Activated CD4-positive, alpha-beta T cell treated with anti-CD3 and anti-CD28 coated beads, Interleukin-2, amount 50 U/mL, for 48 hours (primary cell): ENCODE measurements at regions not wholly inside any gene's neighbourhood (a gene's known extent, or its start where the extent isn't known, plus 50 kb on each side); places are given as distances from the start of the nearest gene placed in this dataset.
"Not testable (repeated sequence)": the region's sequence is repeated elsewhere in the genome, so short reads cannot be mapped to it uniquely, and the experiment has no call there.

Experiments used
- DNase-seq, 2 experiments: peaks; one replicate each; pipeline ENCODE4 v3.0.0-alpha.2; 2020

DNA sequence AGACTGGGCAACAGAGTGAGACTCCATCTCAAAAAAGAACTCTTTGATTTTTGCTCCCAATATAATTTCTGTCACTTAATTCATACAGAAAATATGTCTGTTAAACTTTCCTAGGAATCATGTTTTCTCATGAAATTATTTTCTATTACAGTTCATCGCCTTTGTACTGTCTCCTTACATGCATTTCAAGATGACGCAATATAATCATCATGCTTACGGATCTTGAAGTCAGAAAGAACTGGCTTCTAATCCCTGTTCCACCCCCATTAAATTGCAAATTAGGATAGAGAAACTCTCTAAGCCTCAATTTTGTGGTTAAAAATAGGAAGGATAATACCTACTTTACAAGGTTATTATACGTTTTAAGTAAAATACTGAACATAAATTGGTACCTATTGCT lies 467.6 kb upstream of the SMIM21 start:
- no peak for DNase-seq

DNA sequence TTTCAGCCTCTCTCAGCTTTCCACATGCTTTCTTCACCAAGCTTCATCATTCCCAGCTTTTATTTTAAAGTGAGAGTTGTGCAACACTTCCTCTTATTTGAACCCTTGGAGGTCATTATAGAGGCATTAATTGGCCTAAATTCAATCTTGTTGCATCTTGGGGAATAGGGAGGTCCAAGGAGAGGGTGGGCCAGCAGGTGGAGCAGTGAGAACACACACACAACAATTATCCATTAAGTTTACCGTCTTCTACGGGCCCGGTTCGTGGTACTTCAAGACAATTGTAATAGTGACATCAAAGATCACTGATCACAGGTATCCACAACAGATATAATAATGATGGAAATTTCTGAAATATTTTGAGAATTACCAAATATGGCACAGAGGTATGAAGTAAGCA lies 457.2 kb upstream of the SMIM21 start:
- DNase-seq = no peak

DNA sequence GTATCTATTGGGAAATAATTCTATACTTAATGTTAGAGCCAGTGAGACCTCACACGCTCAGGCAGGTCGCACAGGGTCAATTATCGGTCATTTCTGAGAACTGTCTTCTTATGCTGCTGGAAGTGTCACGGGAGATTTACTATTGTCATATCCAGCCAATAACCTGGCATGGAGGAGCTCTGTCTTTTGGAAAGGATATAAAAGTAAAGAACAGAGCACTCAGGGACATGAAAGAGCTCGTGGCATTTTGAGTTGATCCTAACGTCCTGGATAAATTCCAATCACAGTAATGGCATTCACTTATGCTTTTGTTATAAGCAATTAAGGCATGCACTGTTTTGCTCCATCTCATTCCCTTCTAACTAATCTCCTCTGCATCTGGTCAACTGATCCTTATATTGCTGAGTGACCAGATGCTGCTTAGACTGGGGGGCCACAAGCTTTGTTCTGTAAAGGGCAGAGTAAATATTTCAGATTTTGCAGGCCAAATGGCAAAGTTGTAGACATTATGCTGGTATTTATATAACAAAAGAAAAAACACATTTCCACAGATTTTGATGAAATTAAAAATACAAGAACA lies 453.5 kb upstream of the SMIM21 start:
- DNase-seq = no peak

DNA sequence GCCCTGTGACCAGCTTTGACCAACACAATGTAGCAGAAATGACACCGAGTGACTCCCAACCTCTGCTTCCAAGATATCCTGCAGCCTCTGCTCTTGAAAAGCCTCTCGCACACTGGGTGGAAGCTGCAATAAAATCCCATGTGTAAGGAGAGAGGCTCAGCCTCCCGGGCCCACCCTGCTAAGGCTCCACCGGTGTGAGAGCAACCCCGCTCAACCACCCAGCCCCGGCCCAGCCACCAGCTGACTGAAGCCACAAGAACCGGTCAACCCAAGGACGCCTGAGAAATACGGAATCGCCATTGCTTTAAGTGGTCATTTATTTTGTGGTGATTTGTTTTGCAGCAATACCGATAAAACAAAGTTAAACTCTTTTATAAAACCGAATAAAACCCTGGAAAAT lies 452.8 kb upstream of the SMIM21 start:
- DNase-seq = no peak

DNA sequence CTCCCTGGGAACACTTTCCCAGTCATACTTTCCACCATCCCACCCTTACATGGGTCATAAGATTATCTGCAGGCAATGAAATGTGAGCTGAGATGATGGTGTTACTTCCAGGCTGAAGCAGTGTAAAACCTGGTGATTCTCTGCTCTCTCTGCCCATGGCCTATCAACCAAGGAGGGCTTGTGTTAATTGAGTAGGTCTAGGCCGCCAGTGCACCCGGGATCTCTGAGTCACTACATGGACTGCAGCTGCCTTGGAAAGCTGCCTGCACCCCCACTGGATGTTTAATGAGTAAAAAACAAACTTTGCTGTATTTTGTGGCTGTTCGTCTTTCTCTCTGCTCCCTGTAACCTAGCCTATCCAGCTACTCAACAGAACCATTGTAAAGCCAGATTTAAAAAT lies 451.7 kb upstream of the SMIM21 start:
- DNase-seq = no peak

DNA sequence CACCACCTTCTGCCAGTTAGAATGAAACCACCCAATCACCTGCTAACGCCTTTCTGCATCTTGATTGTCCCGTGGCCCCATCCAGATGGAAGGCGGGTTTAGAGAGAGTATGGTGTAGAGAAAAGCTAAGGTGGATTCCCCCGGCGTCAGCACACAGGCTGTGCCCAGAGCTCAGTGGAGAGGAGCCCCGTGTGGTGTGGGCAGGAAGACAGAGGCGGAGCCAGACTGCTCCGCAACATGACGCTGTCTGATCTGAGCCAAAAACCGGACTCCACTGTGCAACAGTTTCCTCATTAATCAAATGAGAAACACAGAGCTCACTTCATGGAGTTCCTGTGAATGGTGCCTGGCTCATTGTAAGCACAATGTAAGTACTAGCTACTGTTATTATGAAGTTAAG lies 448.1 kb upstream of the SMIM21 start:
- DNase-seq = no peak

DNA sequence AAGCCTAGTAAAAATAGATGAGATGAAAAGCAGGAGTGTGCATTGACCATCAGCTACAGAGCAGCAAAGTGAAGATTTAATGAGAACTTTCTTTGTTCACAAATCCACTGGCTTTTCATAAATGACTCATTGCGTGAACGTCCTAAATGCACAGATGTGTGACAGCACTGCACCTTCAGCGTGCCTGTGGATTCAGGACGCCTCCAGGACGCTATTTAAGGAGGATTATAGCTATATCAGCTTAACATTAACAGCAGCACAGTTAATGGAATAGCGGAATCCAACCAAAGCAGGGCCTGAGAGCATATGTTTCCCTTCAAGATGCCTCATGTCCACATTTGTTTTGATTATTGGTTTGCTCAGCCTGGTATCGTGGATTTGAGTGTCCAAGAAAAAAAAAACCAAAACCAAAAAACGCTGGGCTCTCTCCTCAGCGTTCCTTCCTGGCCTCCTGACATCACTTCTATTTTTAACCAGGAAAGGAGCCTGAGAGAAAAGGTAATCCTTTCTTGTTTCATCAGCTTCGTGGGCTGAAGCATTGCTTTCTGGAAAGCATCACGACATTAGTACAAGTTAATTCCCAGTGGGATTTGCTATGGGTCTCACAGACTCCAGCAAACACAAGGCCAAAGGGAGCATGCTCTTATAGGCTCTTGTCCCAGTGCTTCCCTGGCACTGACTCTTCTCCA lies 447.0 kb upstream of the SMIM21 start:
- DNase-seq = no peak

DNA sequence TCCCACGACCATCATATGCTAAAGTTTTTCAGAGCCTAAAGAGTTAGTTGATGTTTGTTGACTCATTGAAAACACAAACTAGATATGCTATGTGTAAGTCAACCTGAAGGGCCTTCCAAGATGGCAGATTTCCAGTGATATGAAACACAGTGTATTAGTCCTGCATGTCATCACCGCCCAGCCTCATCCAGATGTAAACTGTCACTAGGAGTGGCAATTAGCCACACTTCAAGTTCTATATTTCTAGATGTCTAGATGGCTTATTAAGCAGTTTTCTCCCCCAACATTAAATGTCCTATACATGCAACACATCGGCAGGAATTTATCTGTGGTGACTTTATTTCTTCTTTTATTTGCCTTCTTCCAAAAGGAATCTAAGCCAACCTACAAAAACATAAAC lies 444.1 kb upstream of the SMIM21 start:
- DNase-seq = no peak

DNA sequence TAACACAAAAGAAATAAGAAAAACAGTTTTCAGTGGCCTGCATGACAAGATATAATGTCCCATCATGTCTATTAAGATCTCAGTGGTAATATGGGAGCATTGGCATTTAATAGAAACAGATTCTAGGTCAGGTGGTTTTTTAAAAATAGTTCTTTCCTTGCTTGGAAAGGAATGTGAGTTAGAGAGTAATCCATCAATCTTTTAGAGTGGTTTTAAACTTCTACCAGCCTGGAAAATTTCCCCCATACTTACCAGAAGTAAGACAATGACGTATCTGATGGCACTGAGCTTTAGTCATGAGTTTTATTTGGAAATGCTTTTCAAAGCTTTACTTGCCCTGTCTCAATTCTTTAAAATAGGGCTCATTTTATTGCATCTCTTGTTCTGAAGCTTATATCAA lies 441.7 kb upstream of the SMIM21 start:
- no peak for DNase-seq

DNA sequence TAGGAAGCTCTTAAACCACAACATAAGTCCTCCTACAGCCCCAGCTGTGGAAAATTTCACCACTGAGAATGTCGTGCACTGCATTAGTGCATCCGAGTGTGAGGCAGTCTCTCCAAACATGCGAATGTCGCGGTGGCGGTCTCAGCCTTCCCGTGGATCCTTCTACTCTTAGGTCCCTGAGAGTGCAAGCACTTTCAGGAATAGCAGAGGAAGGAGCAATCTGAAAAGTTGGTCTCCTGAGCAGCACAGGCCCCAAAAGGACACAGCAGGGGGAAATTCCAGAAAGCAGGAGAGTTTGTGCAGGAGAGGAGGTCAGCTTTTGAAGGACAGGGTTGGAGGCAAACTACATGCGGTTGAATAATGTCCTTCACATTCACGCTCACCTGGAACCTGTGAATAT lies 440.5 kb upstream of the SMIM21 start:
- DNase-seq = no peak

DNA sequence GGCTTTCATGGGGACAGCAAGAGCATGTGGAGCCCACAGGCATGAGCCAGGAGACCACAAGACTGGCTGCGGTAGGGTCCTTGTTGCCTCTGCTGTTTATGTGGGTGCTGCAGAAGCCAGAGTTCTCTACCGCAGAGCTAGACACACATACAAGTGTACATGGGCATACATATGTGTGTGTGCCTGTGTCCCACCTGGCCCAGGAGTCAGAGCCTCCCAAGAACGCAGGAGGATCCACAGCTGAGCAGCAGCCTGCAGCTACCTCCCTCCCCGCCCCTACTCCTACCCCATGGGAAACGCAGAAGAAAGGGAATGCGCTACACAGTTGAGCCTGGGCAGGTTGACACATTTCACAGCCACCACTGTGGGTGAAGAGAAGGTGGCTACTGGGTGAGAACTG lies 438.1 kb upstream of the SMIM21 start:
- DNase-seq = no peak

DNA sequence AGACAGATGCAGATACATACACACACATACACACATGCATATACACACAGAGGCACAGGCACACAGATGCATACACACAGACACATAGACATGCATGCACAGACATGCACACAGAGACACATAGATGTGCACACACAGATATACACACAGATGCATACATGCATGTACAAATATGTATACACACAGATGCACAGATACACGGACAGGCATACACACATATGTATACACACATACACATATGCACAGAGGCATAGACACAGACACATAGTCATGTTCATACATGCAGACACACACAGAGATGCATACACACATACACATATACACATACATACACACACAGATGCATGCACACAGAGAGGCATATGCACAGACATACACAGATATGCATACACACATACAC lies 437.3 kb upstream of the SMIM21 start:
- no peak for DNase-seq

DNA sequence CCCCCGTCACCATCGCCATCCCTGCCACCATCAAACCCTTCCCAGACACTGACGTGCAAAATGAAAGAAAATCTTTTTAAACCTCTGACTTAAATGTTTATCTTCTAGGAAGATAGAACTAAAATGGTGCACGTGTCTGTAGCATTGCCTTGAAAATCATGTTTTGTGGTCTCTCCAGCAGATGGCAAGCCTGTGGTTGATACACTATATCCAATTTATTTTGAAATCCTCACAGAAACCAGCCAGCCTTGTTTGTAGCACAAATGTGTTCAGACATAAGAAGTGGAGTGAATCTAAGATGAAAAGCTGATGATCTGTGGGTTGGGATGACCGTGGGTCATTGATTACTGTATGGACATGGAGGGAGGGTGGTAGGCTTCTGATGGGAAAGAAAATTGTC lies 436.2 kb upstream of the SMIM21 start:
- DNase-seq = no peak

DNA sequence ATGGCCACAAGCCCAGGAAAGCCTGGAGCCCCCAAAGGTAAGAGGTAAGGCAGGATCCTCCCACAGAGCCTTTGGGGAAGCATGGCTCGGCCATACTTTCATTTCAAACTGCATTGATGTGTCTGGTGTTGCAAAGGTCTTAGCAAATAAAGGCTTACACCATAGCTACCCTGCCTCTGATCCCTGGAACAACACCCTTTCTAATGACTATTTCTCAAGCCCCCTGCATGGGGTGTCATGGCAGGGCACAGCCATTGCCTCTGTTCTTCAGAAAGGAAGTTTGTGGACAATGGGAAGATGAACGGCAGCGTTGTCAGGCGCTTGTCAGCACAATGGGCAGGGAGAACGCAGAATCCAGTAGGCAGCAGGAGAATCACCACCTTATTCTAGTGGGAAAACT lies 435.0 kb upstream of the SMIM21 start:
- no peak for DNase-seq

DNA sequence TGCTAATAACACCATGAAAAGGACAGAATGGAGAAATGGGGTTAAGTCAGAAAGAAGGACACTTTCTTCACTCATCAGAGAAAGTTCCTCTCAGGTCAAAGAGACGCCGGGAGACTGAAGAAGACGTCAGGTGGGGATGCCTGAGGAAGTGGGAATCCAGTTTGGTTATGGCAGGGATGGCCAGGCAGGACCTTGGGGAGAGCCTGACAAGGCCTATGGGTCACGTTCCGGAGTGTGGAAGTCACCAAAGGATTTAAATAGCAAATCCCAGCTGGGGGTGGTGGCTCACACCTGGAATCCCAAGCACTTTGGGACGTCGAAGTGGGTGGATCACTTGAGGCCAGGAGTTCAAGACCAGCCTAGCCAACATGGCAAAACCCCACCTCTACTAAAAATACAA lies 432.7 kb upstream of the SMIM21 start:
- DNase-seq = no peak

DNA sequence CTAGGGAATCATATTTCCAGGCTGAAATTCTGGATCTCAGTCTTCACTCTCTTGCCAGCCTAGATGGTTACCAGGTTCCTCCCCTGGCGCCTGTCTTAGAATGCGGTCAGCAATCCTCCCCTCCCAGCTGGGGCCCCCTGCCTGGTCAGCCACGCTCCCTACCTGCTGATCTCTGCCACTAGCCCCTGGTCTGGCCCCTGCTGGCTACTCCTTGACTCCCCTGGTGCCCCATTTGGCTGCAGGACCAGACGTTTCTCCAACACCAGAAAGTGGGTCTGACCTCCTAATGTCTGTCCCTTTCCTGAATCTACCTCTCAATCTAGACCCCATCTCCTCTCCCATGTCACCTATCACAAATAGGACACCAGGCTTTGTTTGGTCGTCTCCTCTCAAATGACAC lies 432.0 kb upstream of the SMIM21 start:
- no peak for DNase-seq

DNA sequence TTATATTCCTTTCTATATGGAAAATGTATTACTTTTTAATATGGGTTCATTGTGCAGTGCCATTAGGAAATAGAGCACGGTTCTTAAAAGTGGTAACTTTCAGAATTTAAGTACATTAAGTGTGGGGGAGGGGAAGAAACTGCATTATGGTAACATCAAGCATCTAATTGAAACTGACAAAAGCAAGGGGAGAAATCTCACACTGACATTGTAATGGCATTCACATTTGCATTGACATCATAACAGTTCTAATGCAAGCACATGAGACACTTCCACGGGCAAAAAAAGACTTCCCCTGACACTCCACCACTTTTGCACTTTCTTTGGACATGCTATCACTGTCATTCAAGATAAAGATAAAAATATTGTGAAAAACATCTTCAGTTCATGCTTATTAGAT lies 431.3 kb upstream of the SMIM21 start:
- no peak for DNase-seq

DNA sequence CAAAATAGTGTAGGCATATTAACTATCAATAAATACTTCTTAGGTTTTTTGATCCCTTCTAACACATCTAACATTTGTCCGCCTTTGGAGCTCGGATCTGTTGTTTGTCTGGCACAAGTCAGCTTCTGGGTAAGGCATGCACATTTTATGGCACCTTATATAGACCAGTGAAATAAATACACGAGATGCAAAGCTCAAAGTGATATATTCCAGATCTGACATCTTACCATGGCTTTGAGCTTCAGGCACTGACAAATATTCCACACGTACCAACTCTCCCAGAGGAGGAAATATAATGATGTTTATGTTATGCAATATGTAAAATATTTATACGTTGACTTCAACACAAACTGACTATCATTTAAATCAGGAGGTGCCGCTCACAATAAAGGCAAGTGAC lies 430.1 kb upstream of the SMIM21 start:
- no peak for DNase-seq

DNA sequence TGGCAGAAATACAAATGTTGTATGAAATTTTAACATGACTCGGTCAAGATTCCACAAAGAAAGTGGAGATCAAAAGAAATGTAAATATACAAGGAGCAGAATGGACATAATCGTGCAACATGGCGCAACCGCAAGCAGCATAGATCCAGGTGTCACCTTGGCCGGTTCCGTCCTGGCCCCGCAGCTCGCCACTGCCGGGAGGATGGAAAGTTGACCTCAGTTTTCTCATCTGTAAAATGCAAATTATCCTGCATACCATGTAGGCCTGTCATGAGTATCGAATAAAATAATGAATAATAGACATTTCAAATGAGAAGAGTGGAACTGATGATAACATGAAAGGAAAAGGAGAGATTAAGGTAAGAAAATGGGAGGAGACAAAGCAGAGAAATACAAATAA lies 427.3 kb upstream of the SMIM21 start:
- no peak for DNase-seq

DNA sequence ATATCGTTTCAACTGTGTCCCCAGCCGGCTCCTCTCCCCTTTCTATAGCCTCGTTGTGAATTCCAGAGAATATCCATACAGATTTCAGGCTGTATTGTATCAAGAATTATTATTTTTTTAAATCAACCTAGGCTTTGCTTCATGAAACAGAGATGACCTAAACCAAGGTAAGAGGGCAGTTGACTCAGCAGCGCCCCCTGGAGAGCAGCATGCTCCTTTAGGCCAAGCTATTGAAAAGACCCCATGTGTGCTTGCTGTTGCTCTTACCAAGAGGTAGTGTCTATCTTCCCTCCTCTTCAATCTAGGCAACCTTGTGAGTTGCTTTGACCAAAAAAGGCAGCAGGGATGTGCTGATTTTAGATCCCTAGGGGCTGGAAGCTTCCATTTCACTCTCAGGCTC lies 426.7 kb upstream of the SMIM21 start:
- DNase-seq = peak; percentile 18 to 24

DNA sequence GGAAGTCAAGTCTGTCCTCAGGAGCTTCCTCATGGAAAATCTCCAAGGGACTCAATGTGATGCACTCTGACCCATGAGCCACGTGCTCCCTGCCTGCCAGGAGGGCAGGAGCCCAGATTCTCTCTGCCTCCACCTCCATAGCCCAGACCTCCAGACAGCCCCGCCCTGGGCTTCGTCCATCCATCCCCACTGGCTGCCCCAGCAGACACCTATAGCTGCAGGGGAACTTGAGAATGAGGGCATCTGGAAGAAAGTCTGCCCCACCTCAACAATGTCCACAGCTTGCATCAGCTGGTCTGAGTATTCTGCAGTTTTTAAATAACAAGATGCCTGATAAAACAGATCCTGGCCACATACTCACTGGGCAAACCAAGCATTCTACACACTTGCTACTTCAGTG lies 418.8 kb upstream of the SMIM21 start:
- no peak for DNase-seq

DNA sequence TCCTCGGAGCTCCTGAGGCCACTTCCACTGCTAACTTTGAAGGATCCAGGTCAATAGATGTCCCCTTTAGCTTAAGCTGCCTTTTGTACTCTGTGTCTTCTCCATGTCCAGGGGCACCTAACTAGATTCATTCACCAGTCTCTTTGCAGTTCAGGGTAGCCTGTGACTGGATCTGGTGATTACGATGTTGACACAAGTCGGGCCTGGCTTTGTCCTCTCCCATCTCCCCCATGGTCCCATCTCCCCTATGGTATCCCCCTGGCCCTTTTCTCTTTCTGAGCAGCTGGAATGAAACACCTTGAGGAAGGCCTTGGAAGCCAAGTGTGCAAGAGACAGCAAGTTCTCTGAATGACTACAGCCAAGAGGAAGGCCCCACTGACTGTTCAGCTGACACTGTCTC lies 417.9 kb upstream of the SMIM21 start:
- DNase-seq = no peak

DNA sequence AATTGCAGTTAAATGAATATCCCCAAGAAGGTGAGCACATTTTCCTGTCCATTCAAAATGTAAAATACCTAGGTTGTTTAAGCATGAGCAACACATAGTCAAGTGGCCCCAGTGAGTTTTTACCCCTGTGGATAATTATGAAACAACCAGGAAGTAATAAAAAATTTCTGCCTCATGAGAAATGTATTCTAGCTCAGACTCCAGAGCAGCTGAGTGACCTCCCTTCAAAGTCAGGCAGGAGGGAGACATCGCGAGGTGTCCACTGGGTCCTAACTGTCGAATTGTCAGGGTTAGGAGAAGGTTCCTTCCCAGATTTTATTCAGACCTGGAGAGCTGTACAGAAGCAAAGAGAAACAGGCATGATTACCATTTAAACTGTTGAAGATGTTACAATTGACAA lies 416.6 kb upstream of the SMIM21 start:
- no peak for DNase-seq

DNA sequence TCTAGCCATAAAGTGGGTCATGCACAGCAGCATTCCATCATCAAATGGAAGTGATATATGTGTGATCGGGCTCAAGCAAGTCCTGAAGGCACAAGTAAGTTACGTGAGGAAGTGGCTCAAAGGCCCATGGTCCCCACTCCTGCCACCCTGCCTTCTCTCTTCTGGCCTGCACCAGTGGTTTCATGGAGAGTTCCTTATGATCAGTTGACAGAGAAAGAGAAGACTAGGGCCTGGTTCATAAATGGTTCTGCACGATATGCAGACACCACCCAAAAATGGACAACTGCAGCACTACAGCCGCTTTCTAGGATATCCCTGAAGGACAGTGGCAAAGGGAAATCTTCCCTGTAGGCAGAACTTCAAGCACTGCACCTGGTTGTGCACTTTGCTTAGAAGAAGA lies 412.6 kb upstream of the SMIM21 start:
- DNase-seq = no peak

DNA sequence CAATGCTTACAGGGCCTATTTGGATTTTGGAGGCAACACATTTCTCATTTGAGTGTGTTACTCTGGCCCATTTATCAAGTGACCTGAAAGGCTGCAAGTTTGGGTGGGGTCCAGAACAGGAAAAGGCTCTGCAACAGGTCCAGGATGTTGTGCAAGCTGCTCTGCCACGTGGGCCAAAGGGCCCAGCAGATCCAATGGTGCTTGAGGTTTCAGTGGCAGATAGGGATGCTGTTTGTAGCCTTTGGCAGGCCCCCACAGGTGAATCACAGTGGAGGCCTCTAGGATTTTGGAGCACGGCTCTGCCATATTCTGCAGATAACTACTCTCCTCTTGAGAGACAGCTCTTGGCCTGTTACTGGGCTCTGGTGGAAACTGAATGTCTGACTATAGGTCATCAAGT lies 412.2 kb upstream of the SMIM21 start:
- not testable (repeated sequence) for DNase-seq
